ENCODE measurements at regions not wholly inside any gene's neighbourhood (a gene's known extent, or its start where the extent isn't known, plus 50 kb on each side); places are given as distances from the start of the nearest gene placed in this dataset.

DNA sequence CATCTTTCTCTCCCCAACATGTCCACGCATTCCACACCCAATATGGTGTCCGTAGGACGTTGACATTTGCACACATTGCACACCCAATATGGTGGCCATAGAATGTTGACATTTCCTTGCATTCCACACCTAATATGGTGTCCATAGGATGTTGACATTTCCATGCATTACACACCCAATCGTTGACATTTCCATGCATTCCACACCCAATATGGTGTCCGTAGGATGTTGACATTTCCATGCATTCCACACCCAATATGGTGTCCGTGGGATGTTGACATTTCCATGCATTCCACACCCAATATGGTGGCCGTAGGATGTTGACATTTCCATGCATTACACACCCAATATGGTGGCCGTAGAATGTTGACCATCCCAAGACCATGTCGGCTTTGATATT, 88.4 kb upstream of the SHOX start:
- TF ChIP-seq, protein P1, sequence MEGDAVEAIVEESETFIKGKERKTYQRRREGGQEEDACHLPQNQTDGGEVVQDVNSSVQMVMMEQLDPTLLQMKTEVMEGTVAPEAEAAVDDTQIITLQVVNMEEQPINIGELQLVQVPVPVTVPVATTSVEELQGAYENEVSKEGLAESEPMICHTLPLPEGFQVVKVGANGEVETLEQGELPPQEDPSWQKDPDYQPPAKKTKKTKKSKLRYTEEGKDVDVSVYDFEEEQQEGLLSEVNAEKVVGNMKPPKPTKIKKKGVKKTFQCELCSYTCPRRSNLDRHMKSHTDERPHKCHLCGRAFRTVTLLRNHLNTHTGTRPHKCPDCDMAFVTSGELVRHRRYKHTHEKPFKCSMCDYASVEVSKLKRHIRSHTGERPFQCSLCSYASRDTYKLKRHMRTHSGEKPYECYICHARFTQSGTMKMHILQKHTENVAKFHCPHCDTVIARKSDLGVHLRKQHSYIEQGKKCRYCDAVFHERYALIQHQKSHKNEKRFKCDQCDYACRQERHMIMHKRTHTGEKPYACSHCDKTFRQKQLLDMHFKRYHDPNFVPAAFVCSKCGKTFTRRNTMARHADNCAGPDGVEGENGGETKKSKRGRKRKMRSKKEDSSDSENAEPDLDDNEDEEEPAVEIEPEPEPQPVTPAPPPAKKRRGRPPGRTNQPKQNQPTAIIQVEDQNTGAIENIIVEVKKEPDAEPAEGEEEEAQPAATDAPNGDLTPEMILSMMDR (IDR thresholded peaks at IDR 0.05; ENCODE audit: low read depth, low read length): no peak
- no peak for TF ChIP-seq EZH2phosphoT487 (IDR thresholded peaks at IDR 0.05; ENCODE audit: low read depth)
